Astrocyte (in vitro differentiated cells and primary cell): ENCODE measurements at regions not wholly inside any gene's neighbourhood (a gene's known extent, or its start where the extent isn't known, plus 50 kb on each side); places are given as distances from the start of the nearest gene placed in this dataset.

Experiments used
- DNase-seq: peaks from one replicate; pipeline ENCODE4 v3.0.0-alpha.2; 2010; ENCODE audit warnings: low read depth
- FAIRE-seq: peaks from 2 replicates; lab custom pipeline; 2011; peaks lifted over from hg19 to GRCh38; lab: Jason Lieb, UNC
- H2AFZ ChIP-seq: 2 replicates; pipeline ENCODE4 v1.6.0; 2012; ENCODE audit warnings: low read depth, low read length, inconsistent platforms
- H3K27ac ChIP-seq: 2 replicates; pipeline ENCODE4 v1.5.1; 2011; ENCODE audit warnings: low read depth, low read length, inconsistent platforms
- H3K27me3 ChIP-seq: 2 replicates; pipeline ENCODE4 v1.6.0; 2011; ENCODE audit warnings: low read length, inconsistent platforms; ENCODE audit not compliant: insufficient read depth
- H3K36me3 ChIP-seq: 2 replicates; pipeline ENCODE4 v1.5.1; 2011; ENCODE audit warnings: low read length, inconsistent platforms; ENCODE audit not compliant: insufficient read depth
- H3K4me1 ChIP-seq: 2 replicates; pipeline ENCODE4 v1.5.1; 2011; ENCODE audit warnings: low read length, inconsistent platforms; ENCODE audit not compliant: insufficient read depth
- H3K4me2 ChIP-seq: 2 replicates; pipeline ENCODE4 v1.6.0; 2012; ENCODE audit warnings: low read length, inconsistent platforms
- H3K4me3 ChIP-seq: 2 replicates; pipeline ENCODE4 v1.5.1; 2011; ENCODE audit warnings: low read depth, mild to moderate bottlenecking, low read length, inconsistent platforms; ENCODE audit not compliant: insufficient read depth
- H3K79me2 ChIP-seq: 2 replicates; pipeline ENCODE4 v1.6.0; 2012; ENCODE audit warnings: mild to moderate bottlenecking, low read length, inconsistent platforms; ENCODE audit not compliant: insufficient read depth
- H3K9ac ChIP-seq: 2 replicates; pipeline ENCODE4 v1.6.0; 2012; ENCODE audit warnings: mild to moderate bottlenecking, low read length, inconsistent platforms
- H3K9me3 ChIP-seq: 2 replicates; pipeline ENCODE4 v1.5.1; 2012; ENCODE audit warnings: low read depth, mild to moderate bottlenecking, low read length, inconsistent platforms; ENCODE audit not compliant: insufficient read depth
- H4K20me1 ChIP-seq: 2 replicates; pipeline ENCODE4 v1.6.0; 2012; ENCODE audit warnings: low read length, inconsistent platforms; ENCODE audit not compliant: insufficient read depth
- H3K27ac Mint-ChIP-seq: one replicate; pipeline ENCODE4 v1.8.0; 2021; ENCODE audit warnings: mild to moderate bottlenecking, mixed read lengths; ENCODE audit not compliant: unreplicated experiment
- H3K27me3 Mint-ChIP-seq: one replicate; pipeline ENCODE4 v1.8.0; 2021; ENCODE audit warnings: low read depth, mixed read lengths; ENCODE audit not compliant: unreplicated experiment
- H3K36me3 Mint-ChIP-seq: one replicate; pipeline ENCODE4 v1.8.0; 2021; ENCODE audit warnings: low read depth, mixed read lengths; ENCODE audit not compliant: unreplicated experiment
- H3K4me1 Mint-ChIP-seq: one replicate; pipeline ENCODE4 v1.8.0; 2021; ENCODE audit warnings: low read depth, mixed read lengths; ENCODE audit not compliant: unreplicated experiment
- H3K4me3 Mint-ChIP-seq: one replicate; pipeline ENCODE4 v1.8.0; 2021; ENCODE audit warnings: mild to moderate bottlenecking, moderate library complexity, mixed read lengths; ENCODE audit not compliant: unreplicated experiment
- H3K9me3 Mint-ChIP-seq: one replicate; pipeline ENCODE4 v1.8.0; 2021; ENCODE audit warnings: mild to moderate bottlenecking, mixed read lengths; ENCODE audit not compliant: unreplicated experiment
- EZH2 ChIP-seq: IDR thresholded peaks from 2 replicates; pipeline ENCODE4 v1.6.1; 2012; ENCODE audit warnings: mild to moderate bottlenecking, low read length, inconsistent platforms; ENCODE audit not compliant: insufficient read depth
- TF ChIP-seq, protein P1 (sequence below): IDR thresholded peaks from 2 replicates; pipeline ENCODE4 v1.5.1; 2011; ENCODE audit warnings: low read depth, mild to moderate bottlenecking, inconsistent platforms, low read length, moderate library complexity; ENCODE audit not compliant: insufficient read depth

DNA sequence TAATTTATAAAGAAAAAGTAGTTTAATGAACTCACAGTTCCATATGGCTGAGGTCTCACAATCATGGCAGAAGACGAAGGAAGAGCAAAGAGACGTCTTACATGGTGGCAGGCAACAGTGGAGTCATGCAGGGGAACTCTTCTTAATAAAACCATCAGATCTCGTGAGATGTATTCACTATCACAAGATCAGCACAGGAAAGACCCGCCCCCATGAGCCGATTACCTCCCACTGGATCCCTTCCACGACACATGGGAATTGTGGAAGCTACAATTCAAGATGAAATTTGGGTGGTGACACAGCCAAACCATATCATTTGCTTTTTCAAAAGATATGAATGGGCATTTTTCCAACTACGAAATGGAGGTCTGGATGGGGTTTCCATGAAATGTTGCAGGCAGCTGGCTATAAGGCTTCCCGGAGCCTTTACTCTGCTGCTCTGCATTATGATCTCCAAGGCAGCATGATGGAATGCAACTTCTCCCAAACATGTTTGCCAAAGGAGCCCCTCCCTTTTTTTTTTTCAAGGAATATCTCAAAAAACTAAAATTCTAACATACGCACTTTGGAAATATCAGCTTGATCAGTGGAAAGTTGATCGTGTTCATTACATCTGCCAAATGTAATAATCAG, 189.7 kb downstream of the MEX3B start:
- peaks cover 2% of the 10 kb centered on the region for H3K27me3 ChIP-seq
- Mint-ChIP-seq H3K27ac (no peak overlapping the region), H3K9me3 (no peaks in the 10 kb centered on the region), H3K4me3 (no peak overlapping the region), H3K4me1 (no peaks in the 10 kb centered on the region), H3K27me3 (no peaks in the 10 kb centered on the region), H3K36me3 (no peaks in the 10 kb centered on the region)
- H3K4me3 ChIP-seq: no peak overlapping the region
- H3K36me3 ChIP-seq: no peaks in the 10 kb centered on the region
- no peaks in the 10 kb centered on the region for H3K4me1 ChIP-seq
- no peak overlapping the region for H3K9ac ChIP-seq
- DNase-seq (no peak), FAIRE-seq (no peak)
- no peak overlapping the region for H3K27ac ChIP-seq
- no peak overlapping the region for H3K4me2 ChIP-seq
- TF ChIP-seq, protein P1, sequence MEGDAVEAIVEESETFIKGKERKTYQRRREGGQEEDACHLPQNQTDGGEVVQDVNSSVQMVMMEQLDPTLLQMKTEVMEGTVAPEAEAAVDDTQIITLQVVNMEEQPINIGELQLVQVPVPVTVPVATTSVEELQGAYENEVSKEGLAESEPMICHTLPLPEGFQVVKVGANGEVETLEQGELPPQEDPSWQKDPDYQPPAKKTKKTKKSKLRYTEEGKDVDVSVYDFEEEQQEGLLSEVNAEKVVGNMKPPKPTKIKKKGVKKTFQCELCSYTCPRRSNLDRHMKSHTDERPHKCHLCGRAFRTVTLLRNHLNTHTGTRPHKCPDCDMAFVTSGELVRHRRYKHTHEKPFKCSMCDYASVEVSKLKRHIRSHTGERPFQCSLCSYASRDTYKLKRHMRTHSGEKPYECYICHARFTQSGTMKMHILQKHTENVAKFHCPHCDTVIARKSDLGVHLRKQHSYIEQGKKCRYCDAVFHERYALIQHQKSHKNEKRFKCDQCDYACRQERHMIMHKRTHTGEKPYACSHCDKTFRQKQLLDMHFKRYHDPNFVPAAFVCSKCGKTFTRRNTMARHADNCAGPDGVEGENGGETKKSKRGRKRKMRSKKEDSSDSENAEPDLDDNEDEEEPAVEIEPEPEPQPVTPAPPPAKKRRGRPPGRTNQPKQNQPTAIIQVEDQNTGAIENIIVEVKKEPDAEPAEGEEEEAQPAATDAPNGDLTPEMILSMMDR: no peak
- no peak for TF ChIP-seq EZH2
- no peaks in the 10 kb centered on the region for H3K79me2 ChIP-seq
- no peaks in the 10 kb centered on the region for H3K9me3 ChIP-seq
- H2AFZ ChIP-seq: no peak overlapping the region
- no peaks in the 10 kb centered on the region for H4K20me1 ChIP-seq

DNA sequence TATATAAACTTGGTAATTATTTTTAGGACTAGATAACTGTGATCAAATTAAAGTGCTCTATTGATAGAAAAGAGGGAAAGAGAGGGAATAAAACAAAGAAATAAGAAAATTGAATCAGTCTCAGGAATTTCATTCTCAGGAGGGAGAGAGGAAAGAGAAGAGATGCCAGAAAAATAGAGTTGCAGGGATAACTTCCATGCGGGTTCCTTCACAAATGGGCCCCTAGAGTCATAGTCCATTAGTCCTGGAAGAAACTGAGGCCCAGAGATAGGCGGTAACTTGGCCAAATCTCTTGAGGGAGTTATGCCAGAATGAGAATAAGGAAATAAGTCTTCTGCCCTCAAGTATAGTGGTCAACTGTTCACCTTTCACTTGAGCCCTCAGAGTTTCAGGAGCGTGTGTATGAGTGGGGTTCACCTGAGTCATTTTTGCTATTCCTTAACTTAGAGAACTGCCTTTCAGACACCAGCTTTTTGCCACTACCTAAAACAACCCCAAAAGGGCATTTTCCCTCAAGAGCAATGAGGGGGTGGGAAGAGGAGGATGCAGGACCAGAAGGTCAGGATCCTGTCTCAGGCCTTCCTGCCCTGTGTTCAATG, 192.6 kb downstream of the MEX3B start:
- H3K79me2 ChIP-seq: no peaks in the 10 kb centered on the region
- H3K4me1 Mint-ChIP-seq: no peaks in the 10 kb centered on the region
- H3K4me1 ChIP-seq: no peaks in the 10 kb centered on the region
- no peaks in the 10 kb centered on the region for H3K9me3 ChIP-seq
- H3K4me3 ChIP-seq: no peak overlapping the region
- no peak overlapping the region for H2AFZ ChIP-seq
- no peak overlapping the region for H3K27ac ChIP-seq
- no peak overlapping the region for H3K27ac Mint-ChIP-seq
- FAIRE-seq: no peak
- peaks cover 2% of the 10 kb centered on the region for H3K27me3 ChIP-seq
- H3K4me2 ChIP-seq: no peak overlapping the region
- no peaks in the 10 kb centered on the region for H3K9me3 Mint-ChIP-seq
- TF ChIP-seq, protein P1: no peak
- no peak for TF ChIP-seq EZH2
- no peak for DNase-seq
- H3K36me3 Mint-ChIP-seq: no peaks in the 10 kb centered on the region
- H3K36me3 ChIP-seq: no peaks in the 10 kb centered on the region
- no peak overlapping the region for H3K9ac ChIP-seq
- H4K20me1 ChIP-seq: no peaks in the 10 kb centered on the region
- peaks cover 2% of the 10 kb centered on the region for H3K27me3 Mint-ChIP-seq
- H3K4me3 Mint-ChIP-seq: no peak overlapping the region
